ENCODE measurements at regions not wholly inside any gene's neighbourhood (a gene's known extent, or its start where the extent isn't known, plus 50 kb on each side); places are given as distances from the start of the nearest gene placed in this dataset.

DNA sequence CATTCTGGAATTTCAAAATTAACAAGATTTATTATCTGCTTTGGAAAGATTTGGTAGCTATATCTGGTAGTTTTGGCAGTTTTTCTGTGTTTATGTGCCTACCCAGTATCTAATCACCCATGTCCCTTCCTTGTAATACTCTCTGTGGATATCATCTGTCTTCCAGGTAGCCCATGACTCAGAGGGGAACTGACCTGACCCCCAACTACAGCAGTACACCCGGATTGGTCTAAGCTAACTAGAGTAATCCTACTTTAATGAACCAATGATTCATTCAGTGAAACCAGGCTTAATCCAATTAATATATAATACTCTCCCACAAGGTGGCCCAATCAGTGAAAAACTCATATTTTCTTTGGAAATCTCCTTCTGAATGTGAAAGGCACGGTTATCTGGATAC lies 295.3 kb upstream of the SULF2 start:
- TF ChIP-seq, protein P1, sequence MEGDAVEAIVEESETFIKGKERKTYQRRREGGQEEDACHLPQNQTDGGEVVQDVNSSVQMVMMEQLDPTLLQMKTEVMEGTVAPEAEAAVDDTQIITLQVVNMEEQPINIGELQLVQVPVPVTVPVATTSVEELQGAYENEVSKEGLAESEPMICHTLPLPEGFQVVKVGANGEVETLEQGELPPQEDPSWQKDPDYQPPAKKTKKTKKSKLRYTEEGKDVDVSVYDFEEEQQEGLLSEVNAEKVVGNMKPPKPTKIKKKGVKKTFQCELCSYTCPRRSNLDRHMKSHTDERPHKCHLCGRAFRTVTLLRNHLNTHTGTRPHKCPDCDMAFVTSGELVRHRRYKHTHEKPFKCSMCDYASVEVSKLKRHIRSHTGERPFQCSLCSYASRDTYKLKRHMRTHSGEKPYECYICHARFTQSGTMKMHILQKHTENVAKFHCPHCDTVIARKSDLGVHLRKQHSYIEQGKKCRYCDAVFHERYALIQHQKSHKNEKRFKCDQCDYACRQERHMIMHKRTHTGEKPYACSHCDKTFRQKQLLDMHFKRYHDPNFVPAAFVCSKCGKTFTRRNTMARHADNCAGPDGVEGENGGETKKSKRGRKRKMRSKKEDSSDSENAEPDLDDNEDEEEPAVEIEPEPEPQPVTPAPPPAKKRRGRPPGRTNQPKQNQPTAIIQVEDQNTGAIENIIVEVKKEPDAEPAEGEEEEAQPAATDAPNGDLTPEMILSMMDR (IDR thresholded peaks at IDR 0.05): no peak
- no peak for TF ChIP-seq POLR2A (IDR thresholded peaks at IDR 0.05; ENCODE audit: low read depth)
